HG02642 (cell line): ENCODE measurements at regions not wholly inside any gene's neighbourhood (a gene's known extent, or its start where the extent isn't known, plus 50 kb on each side); places are given as distances from the start of the nearest gene placed in this dataset.
"Not testable (repeated sequence)": the region's sequence is repeated elsewhere in the genome, so short reads cannot be mapped to it uniquely, and the experiment has no call there.

ENCODE experiments used
- ATAC-seq: cut with Tn5 transposase; IDR thresholded peaks from one replicate; pipeline ENCODE4 v1.9.1; 2021; ENCODE audit warnings: mild to moderate bottlenecking; ENCODE audit not compliant: unreplicated experiment, poor library complexity

DNA sequence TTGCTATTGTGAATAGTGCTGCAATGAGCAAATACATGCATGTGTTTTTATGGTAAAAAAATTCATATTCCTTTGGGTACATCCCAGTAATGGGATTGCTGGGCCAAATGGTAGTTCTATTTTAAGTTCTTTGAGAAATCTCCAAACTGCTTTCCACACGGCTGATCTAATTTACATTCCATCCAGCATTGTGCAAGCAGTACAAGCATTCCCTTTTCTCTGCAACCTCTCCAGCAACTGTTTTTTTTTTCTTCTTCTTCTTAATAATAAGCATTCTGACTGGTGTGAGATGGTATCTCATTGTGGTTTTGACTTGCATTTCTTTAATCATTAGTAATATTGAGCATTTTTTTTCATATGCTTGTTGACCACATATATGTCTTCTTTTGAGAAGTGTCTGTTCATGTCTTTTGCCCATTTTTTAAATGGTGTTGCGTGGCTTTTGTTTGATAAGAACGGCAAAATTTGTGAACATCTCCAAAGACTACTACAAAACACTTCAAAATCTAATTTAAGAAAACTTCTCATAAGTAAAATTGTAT lies 136.1 kb upstream of the MYO3A start:
- no peak for ATAC-seq

DNA sequence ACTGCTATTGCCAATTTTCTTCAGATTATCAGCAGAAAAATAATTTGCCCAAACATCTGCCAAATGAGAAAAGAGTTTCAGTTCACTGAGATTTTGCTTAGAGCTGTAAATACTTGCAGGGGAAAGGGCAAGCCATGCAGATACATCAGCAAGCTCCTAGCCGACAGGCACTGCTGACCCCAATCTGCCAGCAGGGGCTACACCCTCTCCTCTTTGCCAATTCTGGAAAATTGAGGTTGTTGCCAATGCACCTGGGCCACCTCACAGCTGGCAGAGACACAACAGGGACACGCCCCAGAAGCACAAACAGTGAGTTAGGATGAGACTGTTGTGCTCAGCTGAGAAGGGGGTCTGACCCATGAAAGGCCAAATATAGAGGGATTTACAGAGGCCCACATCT lies 129.5 kb upstream of the MYO3A start:
- no peak for ATAC-seq

DNA sequence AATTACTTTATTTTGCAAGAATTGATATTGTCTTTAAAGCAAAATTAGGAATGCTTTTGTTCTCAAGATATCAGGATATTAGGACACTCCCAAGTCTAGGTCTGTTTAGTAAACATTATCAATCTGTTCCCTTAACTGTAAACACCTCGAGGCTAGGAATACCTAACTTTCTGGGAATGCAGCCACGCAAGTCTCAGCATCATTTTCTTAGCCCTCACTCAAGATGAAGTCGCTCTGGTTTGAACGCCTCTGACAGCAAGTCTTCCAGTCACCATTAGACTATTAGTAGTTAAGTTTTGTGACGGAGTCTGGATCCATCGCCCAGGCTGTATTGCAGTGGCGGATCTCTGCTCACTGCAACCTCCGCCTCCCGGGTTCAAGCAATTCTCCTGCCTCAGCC lies 128.0 kb upstream of the MYO3A start:
- ATAC-seq = no peak

DNA sequence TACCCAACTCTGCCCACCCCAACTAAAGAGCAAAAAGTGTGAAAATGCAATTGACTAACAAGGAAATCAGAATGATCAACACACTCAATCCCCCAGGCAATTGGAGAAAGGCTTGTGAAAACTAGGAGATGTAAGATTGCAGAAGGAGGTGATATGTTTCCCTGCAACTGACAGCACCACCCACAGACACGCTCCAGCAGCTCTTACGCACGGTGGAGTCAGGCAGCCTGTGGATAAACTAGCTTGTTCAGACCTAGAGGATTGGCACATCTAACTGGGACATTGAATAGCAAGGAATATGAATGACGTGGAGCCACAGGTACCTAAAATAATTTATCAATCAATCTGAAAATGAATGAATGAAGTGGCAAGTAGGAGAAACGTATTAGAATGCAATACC lies 125.7 kb upstream of the MYO3A start:
- ATAC-seq = no peak

DNA sequence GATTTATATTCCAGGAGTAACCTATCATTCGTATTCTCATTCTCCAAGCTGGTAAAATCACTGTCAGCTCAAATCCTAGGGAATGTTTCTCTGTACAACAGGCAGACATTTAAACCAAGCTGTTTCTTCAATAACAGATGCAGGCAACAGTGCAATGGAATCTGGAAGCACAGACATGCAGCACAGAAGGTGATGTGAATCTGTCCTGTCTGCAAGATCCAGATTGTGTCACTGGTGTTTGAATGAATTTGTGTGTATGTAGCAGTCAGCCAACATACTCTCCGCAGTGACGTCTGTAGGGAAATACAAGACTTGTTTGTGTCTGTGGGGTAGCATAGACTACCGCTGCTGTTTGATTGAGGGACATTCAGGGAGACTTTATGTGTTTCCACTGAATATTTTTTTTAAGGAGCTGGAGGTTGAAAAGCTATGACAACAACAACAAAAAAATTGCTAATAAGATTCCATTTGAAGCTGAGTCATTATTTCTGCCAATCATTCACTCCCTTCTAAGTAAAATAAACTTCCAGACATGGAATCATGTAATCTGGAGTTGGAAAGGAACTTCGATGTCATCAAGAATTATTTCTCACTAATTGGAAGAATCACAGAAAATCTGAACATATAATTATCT lies 122.9 kb upstream of the MYO3A start:
- ATAC-seq = no peak

DNA sequence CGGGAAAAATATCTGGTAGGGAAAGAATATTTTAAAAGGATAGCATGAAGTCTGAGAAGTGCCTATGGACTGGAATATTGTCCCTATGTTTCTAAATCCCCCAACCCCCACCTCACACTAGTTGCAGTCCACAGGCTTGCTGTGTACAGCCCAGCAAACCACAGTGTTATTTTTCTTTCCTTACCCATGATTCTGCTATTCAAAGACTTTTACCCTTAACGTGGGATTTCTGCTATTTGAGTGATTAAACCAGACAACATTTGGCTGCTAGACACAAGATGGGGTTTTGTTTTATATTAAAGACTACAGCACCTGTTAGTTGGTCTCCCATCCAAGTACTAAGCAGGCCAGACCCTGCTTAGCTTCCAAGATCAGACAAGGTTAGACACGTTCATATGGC lies 120.5 kb upstream of the MYO3A start:
- ATAC-seq = no peak

DNA sequence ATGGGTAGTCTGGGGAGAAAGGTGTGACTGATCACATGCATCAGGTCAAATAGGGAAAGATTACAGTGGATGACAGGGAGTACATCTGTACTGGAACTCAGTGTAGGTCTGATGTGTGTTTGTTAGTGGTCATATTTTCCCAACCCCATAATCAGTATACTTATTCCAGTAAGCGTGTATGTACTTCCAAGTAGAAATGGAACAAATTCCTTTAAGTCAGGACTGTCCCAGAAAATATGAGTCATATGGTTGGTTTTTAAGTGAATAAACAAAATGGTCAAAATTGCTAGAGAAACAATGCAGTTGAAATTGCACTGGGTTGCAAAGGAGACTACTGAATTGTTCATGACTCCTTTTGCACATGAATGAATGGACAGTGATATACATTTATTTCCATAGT lies 118.8 kb upstream of the MYO3A start:
- no peak for ATAC-seq

DNA sequence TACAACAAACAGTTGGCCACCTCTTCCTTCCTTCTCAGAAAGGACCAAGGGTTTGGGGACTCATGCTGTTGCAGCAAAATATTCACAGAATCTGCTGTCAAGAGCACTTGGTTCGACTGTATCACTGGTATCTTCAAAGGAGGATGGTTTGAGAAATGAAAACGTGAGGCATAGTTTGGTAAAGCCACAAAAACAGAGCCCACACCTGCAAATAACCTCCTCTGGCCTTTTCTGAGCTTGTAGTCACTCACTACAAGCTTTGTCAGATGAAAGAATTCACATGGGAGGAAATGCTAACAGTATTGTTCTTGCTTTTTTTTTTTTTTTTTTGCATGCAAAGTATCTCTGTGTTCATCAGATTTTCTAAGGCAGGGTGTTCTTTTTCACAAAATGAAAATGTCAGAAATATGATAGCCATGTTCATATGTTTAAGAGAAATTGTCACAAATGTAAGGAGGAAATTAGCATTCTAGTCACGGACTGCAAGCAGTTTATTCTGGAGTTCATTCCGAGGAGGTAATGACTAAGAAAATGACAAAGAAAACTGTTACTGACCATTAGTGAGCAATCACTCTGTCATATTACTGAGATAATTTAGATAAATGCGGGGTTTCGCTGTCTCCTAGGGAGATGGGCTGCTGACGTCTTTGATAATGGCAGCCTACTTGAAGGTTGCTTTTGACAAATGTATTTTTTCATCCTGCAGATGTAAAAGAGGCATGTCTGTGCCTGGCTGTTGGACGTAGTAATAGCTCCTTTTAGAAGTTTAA lies 117.8 kb upstream of the MYO3A start:
- no peak for ATAC-seq

DNA sequence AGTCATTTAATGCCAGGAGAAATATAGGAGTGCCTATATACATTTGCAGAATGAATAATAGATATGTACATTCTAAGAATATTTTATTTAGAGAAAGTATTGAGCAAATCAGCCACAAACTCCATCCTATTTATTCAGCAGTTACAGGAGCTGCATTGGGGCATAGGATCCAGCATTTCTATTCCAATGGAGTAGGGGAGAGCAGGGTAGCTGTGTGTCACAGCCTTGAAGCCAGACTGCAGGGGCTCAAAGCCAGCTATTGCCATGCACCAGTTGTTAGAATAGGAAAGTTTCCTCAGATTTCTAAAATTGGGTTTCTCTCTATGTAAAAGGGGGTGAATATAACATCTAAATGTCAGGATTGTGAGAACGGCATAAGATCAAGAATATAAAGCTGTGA lies 116.8 kb upstream of the MYO3A start:
- no peak for ATAC-seq

DNA sequence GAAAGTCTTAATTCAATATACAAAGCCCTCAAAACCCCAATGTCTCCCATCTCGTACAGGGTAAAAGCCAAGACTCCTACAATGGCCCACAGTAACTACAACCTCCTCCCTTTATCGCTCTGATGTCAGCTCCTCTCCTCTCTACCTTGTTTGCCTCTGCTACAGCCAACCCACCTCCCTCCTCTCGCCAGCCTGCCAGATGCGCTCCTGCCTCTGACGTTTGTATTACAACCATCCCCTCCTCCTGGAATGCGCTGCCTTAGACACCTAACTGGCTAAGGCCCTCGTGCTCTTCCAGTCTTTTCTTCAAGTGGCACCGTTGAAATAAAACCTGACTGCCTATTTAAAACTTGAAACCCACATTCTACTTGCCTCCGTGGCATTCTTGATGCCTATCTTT lies 115.3 kb upstream of the MYO3A start:
- no peak for ATAC-seq

DNA sequence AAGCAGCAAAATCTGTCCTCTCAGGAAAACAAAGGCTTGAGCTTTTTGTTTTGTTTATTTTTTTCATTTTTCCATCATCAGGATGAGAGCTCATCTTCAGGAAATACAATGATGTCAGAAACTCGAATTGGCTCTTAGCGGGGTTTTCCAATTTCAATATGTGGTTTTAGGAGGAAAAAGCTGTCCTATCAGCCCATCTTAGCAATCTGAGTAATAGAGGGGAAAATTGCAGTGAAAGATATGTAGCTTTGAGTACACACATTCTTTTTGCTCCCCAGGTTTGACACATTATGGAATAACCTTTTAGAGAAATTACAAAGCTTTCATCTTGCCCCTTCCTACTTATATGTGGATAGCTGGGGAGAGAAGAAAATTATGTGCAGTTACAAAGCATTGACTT lies 113.6 kb upstream of the MYO3A start:
- ATAC-seq = no peak

DNA sequence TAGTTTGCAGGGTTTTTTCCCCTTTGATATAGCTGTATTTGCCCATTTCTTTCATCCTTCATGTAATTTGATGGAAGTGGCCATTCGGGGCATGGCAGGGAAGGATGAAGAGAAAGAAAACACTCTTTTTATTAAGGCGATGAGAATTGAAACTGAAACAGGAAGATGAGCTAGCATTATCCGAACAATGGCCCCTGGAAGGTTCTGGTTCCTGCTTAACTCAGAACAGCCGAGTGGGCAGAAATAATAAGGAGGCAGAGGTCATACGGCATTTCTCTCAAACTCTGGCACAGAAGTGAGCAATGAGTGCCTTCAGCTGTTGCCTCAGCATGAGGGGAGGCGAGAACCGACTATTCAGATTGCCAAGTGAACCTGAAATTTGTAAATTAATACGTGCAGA lies 113.2 kb upstream of the MYO3A start:
- ATAC-seq = no peak

DNA sequence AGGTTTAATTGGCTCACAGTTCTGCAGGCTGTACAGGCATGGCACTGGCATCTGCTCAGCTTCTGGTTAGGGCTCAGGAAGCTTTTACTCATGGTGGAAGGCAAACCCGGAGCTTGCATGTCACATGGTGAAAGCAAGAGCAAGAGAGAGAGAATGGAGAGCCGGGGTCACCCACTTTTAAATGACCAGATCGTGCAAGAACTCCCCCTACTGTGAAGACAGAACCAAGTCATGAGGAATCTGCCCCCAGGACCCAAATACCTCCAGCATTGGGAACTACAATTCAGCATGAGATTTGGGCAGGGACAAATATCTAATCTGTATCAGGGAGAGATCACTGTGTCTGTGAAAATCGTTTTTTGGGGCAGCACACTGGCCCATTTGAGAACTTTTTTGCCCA lies 110.0 kb upstream of the MYO3A start:
- no peak for ATAC-seq

DNA sequence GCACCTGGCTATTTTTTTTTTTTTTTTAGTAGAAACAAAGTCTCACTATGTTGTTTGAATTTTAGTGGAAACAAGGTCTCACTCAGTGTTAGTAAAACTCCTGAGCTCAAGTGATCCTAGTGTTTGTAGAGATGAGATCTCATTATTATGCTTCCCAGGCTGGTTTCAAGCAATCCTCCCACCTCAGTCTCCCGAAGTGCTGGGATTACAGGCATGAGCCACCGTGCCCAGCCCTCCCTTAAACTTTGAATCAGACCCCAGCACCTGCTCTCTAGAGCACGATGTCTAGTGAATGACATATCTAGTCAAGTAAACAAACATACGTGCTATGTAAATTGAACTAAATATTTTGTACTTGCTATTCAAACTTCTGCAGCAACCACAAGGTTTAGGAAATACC lies 105.6 kb upstream of the MYO3A start:
- ATAC-seq = no peak

DNA sequence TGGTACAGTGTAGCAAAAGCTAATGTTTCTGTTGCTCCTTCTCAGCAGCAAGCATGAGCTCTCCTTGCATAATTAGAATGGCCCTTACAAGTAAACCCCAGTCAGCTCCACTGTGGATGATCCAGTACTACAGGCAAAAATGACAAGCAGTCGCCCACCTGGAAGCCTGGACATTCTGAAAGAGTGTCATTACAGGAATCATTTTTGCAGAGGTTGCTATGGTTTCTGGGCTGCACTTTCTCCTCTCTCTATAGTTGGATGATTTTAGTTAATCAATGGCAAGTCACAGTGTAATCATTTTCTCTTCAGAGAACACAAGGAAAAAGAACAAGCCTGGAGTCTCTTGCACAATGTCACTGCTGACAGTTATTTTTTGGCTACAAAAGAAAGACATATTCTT lies 102.9 kb upstream of the MYO3A start:
- no peak for ATAC-seq

DNA sequence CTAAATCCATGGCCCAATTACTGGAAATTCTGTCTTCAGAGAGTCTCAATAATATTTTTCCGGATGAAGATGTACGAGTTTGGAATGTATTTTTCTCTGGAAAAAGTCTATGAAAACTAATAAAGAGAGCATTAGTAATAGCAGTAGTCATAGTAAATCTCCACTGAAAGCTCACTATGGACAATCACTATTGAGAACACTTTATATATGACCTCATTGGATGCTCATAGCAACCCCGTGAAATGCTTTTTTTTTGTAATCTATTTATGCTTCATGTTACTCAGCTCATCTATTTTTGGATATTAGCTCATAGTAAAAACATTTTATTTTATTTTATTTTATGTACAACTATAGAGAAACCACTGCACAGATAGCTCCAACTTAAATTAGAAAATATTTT lies 94.3 kb upstream of the MYO3A start:
- ATAC-seq = no peak

DNA sequence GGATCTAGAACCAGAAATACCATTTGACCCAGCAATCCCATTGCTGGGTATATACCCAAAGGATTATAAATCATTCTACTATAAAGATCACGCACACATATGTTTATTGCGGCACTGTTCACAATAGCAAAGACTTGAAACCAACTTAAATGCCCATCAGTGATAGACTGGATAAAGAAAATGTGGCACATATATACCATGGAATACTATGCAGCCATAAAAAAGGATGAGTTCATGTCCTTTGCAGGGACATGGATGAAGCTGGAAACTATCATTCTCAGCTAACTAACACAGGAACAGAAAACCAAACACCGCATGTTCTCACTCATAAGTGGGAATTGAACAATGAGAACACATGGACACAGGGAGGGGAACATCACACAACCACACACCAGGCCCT lies 93.2 kb upstream of the MYO3A start:
- ATAC-seq = not testable (repeated sequence)

DNA sequence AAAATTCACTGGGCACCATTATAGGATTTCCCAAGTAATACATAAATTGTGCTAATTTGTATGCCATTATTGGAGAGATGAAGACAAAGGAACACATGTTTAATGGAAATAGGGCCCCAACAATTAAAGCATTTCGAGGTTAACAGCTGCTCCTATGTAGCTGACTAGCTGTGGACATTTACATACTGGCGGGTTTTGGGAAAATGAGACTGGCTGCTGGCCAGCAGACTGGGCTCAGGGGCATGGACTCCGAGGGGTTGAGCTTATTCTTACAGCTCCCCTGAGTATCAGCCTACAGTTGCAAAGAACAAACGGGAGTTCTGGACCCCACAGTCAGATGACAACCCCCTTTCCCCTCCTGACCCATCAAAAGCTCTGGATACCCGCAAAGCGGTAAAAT lies 91.9 kb upstream of the MYO3A start:
- no peak for ATAC-seq

DNA sequence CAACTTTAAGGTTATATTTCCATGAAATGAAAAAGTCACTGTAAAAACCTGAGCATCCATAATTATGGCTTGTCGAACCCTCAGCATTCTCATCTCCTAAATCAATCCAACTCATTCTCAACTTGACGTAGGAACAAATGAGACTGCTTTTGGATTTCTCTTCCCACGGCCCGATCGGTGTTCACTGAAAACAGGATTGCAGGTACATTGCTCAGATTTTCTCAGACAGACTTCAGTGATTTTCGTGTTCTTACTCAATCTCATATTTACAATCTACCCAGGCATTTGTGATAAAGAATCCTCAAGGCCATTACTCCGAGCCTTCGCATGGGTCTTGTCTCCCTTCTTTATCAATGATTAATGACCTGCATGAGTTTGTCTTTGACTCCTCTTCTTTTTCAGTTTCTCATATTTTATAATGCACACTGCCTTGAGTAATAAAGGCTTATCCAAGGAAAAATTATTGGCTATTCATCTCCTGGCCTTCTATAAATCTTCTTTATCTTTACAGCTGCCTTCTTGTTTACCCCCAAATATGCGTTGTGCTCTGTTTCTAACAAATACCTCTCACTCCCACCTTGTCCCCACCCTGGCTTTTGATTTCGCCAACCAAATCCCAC lies 90.4 kb upstream of the MYO3A start:
- no peak for ATAC-seq

DNA sequence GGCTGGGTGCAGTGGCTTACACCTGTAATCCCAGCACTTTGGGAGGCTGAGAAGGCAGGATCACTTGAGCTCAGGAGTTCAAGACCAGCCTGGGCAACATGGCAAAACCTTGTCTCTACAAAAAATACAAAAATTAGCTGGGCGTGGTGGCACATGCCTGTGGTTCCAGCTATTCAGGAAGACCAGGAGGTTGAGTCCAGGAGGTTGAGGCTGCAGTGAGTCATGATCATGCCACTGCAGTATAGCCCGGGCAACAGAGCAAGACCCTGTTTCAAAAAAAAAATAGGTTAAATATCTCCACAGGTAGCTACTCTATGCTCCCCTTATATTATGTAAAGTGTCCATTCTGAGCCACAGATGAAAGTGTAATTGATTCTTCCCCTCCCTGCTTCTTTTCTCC lies 89.3 kb upstream of the MYO3A start:
- ATAC-seq = not testable (repeated sequence)

DNA sequence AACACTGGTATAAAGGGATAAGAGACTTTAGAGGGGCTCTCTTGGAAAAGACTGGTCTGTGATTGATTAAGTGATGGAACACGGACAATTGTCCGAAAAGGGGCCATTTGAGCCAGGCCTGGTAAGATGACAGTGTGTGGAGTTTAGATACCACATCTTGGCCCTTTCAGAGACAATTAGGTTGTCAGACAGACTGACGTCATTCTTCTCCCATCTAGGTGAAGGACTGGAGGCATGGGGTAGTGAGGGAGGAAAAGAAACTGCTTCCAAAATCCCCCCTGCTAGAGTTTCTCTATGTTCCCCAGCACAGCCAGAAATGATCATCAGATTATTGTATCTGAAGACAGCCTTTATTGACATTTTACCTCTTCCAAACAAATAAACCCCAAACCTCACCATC lies 84.8 kb upstream of the MYO3A start:
- no peak for ATAC-seq

DNA sequence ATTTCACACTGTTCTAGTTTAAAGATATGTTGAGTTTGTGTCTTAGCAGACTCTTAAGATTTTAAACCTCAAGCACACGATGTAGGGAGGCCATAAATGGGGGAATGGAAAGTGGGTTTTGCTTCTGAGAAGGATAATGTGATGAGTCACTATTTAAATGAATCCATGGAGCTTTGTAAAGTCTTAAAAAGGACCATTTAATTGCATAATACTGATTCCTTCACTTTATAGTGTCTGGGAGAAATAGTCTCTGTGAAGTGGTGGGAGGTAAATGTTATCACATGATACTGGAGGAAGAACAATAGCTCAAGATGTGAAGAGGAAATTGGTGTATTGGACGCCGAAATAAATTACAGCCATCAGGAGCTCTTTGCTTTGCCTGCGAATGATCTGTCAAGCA lies 84.0 kb upstream of the MYO3A start:
- ATAC-seq = no peak
